H9 (cell line): ENCODE measurements at regions not wholly inside any gene's neighbourhood (a gene's known extent, or its start where the extent isn't known, plus 50 kb on each side); places are given as distances from the start of the nearest gene placed in this dataset.

Experiments used
- DNase-seq: peaks from one replicate; pipeline ENCODE4 v3.0.0-alpha.2; 2017
- H2AFZ ChIP-seq: one replicate; pipeline ENCODE4 v1.6.1; 2013; ENCODE audit warnings: mild to moderate bottlenecking, low read length, control low read depth, moderate library complexity
- H2AK5ac ChIP-seq: 2 replicates; pipeline ENCODE4 v1.6.1; 2013; ENCODE audit warnings: low read length, control low read depth, mixed read lengths; ENCODE audit not compliant: insufficient read length
- H2BK120ac ChIP-seq: one replicate; pipeline ENCODE4 v1.6.1; 2013; ENCODE audit warnings: low read depth, mild to moderate bottlenecking, low read length, control low read depth, inconsistent platforms; ENCODE audit not compliant: poor library complexity, severe bottlenecking
- H2BK12ac ChIP-seq: 2 replicates; pipeline ENCODE4 v1.6.1; 2013; ENCODE audit warnings: low read length, control low read depth, mixed read lengths, low read depth; ENCODE audit not compliant: insufficient read length
- H2BK15ac ChIP-seq: 2 replicates; pipeline ENCODE4 v1.6.1; 2013; ENCODE audit warnings: low read depth, low read length, control low read depth
- H2BK20ac ChIP-seq: one replicate; pipeline ENCODE4 v1.6.1; 2013; ENCODE audit warnings: low read depth, mild to moderate bottlenecking, low read length, control low read depth, inconsistent platforms; ENCODE audit not compliant: poor library complexity, severe bottlenecking
- H2BK5ac ChIP-seq: 2 replicates; pipeline ENCODE4 v1.6.1; 2013; ENCODE audit warnings: low read length, control low read depth, mixed read lengths; ENCODE audit not compliant: insufficient read length
- H3K14ac ChIP-seq: 2 replicates; pipeline ENCODE4 v1.6.1; 2013; ENCODE audit warnings: low read length, control low read depth; ENCODE audit not compliant: insufficient read depth
- H3K18ac ChIP-seq: 2 replicates; pipeline ENCODE4 v1.6.1; 2013; ENCODE audit warnings: low read depth, mild to moderate bottlenecking, mixed read lengths, low read length, control low read depth; ENCODE audit not compliant: insufficient read length
- H3K23ac ChIP-seq: 2 replicates; pipeline ENCODE4 v1.6.1; 2013; ENCODE audit warnings: low read length, control low read depth, mixed read lengths, low read depth; ENCODE audit not compliant: insufficient read length
- H3K23me2 ChIP-seq: 2 replicates; pipeline ENCODE4 v1.6.1; 2013; ENCODE audit warnings: low read depth, mild to moderate bottlenecking, mixed read lengths, low read length, control low read depth; ENCODE audit not compliant: insufficient read length, poor library complexity, severe bottlenecking
- H3K27ac ChIP-seq: 2 replicates; pipeline ENCODE4 v1.5.1; 2013; ENCODE audit warnings: low read length, control low read depth, mixed read lengths, low read depth; ENCODE audit not compliant: insufficient read length
- H3K27me3 ChIP-seq: 2 replicates; pipeline ENCODE4 v1.6.1; 2013; ENCODE audit warnings: low read length, control low read depth, inconsistent platforms; ENCODE audit not compliant: insufficient read depth
- H3K4ac ChIP-seq: 2 replicates; pipeline ENCODE4 v1.6.1; 2013; ENCODE audit warnings: low read depth, mild to moderate bottlenecking, control low read depth, inconsistent platforms, low read length, moderate library complexity
- H3K4me1 ChIP-seq: 2 replicates; pipeline ENCODE4 v1.6.1; 2013; ENCODE audit warnings: low read length, control low read depth, inconsistent platforms; ENCODE audit not compliant: insufficient read depth
- H3K4me2 ChIP-seq: 2 replicates; pipeline ENCODE4 v1.6.1; 2013; ENCODE audit warnings: low read length, control low read depth, mixed read lengths; ENCODE audit not compliant: insufficient read length, insufficient read depth
- H3K56ac ChIP-seq: 2 replicates; pipeline ENCODE4 v1.6.1; 2013; ENCODE audit warnings: low read depth, mild to moderate bottlenecking, mixed read lengths, low read length, control low read depth; ENCODE audit not compliant: insufficient read length
- H3K79me1 ChIP-seq: 2 replicates; pipeline ENCODE4 v1.6.1; 2013; ENCODE audit warnings: low read depth, mild to moderate bottlenecking, moderate library complexity, low read length, control low read depth, inconsistent platforms; ENCODE audit not compliant: insufficient read depth, poor library complexity, severe bottlenecking
- H3K79me2 ChIP-seq: 2 replicates; pipeline ENCODE4 v1.6.1; 2013; ENCODE audit warnings: low read length, control low read depth, inconsistent platforms; ENCODE audit not compliant: insufficient read depth
- H3K9ac ChIP-seq: 2 replicates; pipeline ENCODE4 v1.6.1; 2013; ENCODE audit warnings: low read length, control low read depth, mixed read lengths; ENCODE audit not compliant: insufficient read length; ENCODE audit errors: extremely low read depth
- H3K9me3 ChIP-seq: one replicate; pipeline ENCODE4 v1.6.1; 2013; ENCODE audit warnings: low read depth, low read length, inconsistent platforms; ENCODE audit not compliant: control insufficient read depth
- H3T11ph ChIP-seq: one replicate; pipeline ENCODE4 v1.6.1; 2013; ENCODE audit warnings: mild to moderate bottlenecking, low read length, control low read depth, inconsistent platforms
- H4K20me1 ChIP-seq: one replicate; pipeline ENCODE4 v1.6.1; 2013; ENCODE audit not compliant: control insufficient read depth, insufficient read length, insufficient read depth
- H4K5ac ChIP-seq: 2 replicates; pipeline ENCODE4 v1.6.1; 2013; ENCODE audit warnings: low read depth, mild to moderate bottlenecking, mixed read lengths, low read length, control low read depth; ENCODE audit not compliant: insufficient read length
- H4K8ac ChIP-seq: replicated peaks from 2 replicates; pipeline ENCODE4 v1.6.1; 2013; ENCODE audit warnings: low read length, control low read depth, mixed read lengths, low read depth; ENCODE audit not compliant: insufficient read length
- H4K91ac ChIP-seq: 2 replicates; pipeline ENCODE4 v1.6.1; 2013; ENCODE audit warnings: low read depth, mild to moderate bottlenecking, moderate library complexity, mixed read lengths, low read length, control low read depth; ENCODE audit not compliant: insufficient read length
- H3K27ac Mint-ChIP-seq, 3 experiments: 2 replicates in 2 of 3; 3 replicates in 1 of 3; pipeline ENCODE4 v1.8.0; 2020 to 2021; ENCODE audit warnings: mixed read lengths in 3 of 3, mild to moderate bottlenecking in 1 of 3, moderate library complexity in 1 of 3
- H3K27me3 Mint-ChIP-seq: 2 replicates; pipeline ENCODE4 v1.8.0; 2021; ENCODE audit warnings: low read depth, mild to moderate bottlenecking, moderate library complexity, mixed read lengths
- H3K36me3 Mint-ChIP-seq, 3 experiments: 2 replicates in 2 of 3; 3 replicates in 1 of 3; pipeline ENCODE4 v1.8.0; 2020 to 2021; ENCODE audit warnings: low read depth in 3 of 3, mixed read lengths in 3 of 3; ENCODE audit not compliant: insufficient read depth in 1 of 3
- H3K4me1 Mint-ChIP-seq, 2 experiments: 2 replicates each; pipeline ENCODE4 v1.8.0; 2020; ENCODE audit warnings: mixed read lengths in 2 of 2
- H3K4me3 Mint-ChIP-seq, 2 experiments: 2 replicates in 1 of 2; 3 replicates in 1 of 2; pipeline ENCODE4 v1.8.0; 2020 to 2021; ENCODE audit warnings: mild to moderate bottlenecking in 2 of 2, mixed read lengths in 2 of 2, moderate library complexity in 1 of 2
- H3K9me3 Mint-ChIP-seq, 2 experiments: 2 replicates in 1 of 2; 3 replicates in 1 of 2; pipeline ENCODE4 v1.8.0; 2020; ENCODE audit warnings: mild to moderate bottlenecking in 2 of 2, mixed read lengths in 2 of 2, moderate library complexity in 1 of 2
- WGBS: extraction: QIAGEN DNeasy Blood & Tissue Kit; methylation state at CpG from one replicate; pipeline ENCODE4 v1.1.7; 2013; ENCODE audit warnings: missing lambda C conversion rate, low lambda C conversion rate, mixed read lengths; ENCODE audit not compliant: insufficient read length; ENCODE audit errors: extremely low coverage; 5-methylcytosine and 5-hydroxymethylcytosine counted together
- TF ChIP-seq, protein P1 (sequence below): fragments of 200-600 bp; sonication (generic); conservative IDR thresholded peaks from 3 replicates; pipeline ENCODE4 v1.8.0; 2021; ENCODE audit warnings: antibody characterized with exemption, mild to moderate bottlenecking

DNA sequence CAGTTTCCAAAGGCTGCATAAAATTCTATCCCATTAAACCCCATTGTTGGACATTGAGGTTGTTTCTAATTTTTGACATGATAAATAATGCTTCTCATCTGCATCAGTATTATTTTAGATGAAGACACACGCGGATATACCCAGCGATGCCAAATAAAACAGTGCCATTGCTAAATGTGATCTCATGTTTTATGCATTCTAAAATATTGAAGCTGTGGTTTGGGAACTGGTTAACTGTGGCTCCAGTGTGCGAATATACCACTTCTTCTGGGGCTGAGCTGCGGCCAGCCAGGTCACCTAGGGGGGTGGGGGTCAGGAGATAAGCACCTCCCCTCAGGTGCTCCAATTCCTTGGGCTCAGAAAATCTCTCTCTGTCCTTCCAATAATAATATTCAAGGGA is 230.0 kb downstream of the ADAMTS9 start:
- no peak overlapping the region for H3K18ac ChIP-seq
- no peak overlapping the region for H3T11ph ChIP-seq
- H2AK5ac ChIP-seq: no peak overlapping the region
- H3K27ac ChIP-seq: no peak overlapping the region
- H4K20me1 ChIP-seq: no peaks in the 10 kb centered on the region
- no peak overlapping the region for H2BK120ac ChIP-seq
- H3K23me2 ChIP-seq: no peaks in the 10 kb centered on the region
- H2BK20ac ChIP-seq: no peak overlapping the region
- no peak overlapping the region for H3K4ac ChIP-seq
- H2AFZ ChIP-seq: no peak overlapping the region
- H4K8ac ChIP-seq: no peak overlapping the region
- H3K36me3 Mint-ChIP-seq: no peaks in the 10 kb centered on the region
- H3K4me3 Mint-ChIP-seq: no peak overlapping the region
- H3K4me1 Mint-ChIP-seq: peaks cover 37 to 57% of the 10 kb centered on the region in 2 experiments
- H3K9me3 ChIP-seq: no peaks in the 10 kb centered on the region
- no peak overlapping the region for H3K14ac ChIP-seq
- H4K5ac ChIP-seq: no peak overlapping the region
- no peaks in the 10 kb centered on the region for H3K4me1 ChIP-seq
- TF ChIP-seq, protein P1, sequence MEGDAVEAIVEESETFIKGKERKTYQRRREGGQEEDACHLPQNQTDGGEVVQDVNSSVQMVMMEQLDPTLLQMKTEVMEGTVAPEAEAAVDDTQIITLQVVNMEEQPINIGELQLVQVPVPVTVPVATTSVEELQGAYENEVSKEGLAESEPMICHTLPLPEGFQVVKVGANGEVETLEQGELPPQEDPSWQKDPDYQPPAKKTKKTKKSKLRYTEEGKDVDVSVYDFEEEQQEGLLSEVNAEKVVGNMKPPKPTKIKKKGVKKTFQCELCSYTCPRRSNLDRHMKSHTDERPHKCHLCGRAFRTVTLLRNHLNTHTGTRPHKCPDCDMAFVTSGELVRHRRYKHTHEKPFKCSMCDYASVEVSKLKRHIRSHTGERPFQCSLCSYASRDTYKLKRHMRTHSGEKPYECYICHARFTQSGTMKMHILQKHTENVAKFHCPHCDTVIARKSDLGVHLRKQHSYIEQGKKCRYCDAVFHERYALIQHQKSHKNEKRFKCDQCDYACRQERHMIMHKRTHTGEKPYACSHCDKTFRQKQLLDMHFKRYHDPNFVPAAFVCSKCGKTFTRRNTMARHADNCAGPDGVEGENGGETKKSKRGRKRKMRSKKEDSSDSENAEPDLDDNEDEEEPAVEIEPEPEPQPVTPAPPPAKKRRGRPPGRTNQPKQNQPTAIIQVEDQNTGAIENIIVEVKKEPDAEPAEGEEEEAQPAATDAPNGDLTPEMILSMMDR: no peak
- H3K27ac Mint-ChIP-seq: no peak overlapping the region
- H4K91ac ChIP-seq: no peak overlapping the region
- no peaks in the 10 kb centered on the region for H3K9me3 Mint-ChIP-seq
- H2BK12ac ChIP-seq: no peak overlapping the region
- no peak overlapping the region for H2BK15ac ChIP-seq
- WGBS: no CpG with 5 or more reads among the region's 5 CpGs
- H3K9ac ChIP-seq: no peak overlapping the region
- H3K23ac ChIP-seq: no peak overlapping the region
- no peaks in the 10 kb centered on the region for H3K79me1 ChIP-seq
- no peaks in the 10 kb centered on the region for H3K27me3 ChIP-seq
- H2BK5ac ChIP-seq: no peak overlapping the region
- H3K79me2 ChIP-seq: no peaks in the 10 kb centered on the region
- no peaks in the 10 kb centered on the region for H3K27me3 Mint-ChIP-seq
- H3K56ac ChIP-seq: no peak overlapping the region
- no peak for DNase-seq
- H3K4me2 ChIP-seq: no peak overlapping the region
